Thyroid gland (tissue), 4 donors: ENCODE measurements at regions not wholly inside any gene's neighbourhood (a gene's known extent, or its start where the extent isn't known, plus 50 kb on each side); places are given as distances from the start of the nearest gene placed in this dataset.

Experiments
- DNase-seq, 2 donors: peaks; one replicate each; pipeline ENCODE4 v3.0.0-alpha.2; 2019
- H3K27ac ChIP-seq, 3 donors: fragments of 200-600 bp; sonication (generic); 1 replicate in 2 of 3; 2 replicates in 1 of 3; pipeline ENCODE4 v1.5.1; 2016 to 2019; ENCODE audit warnings: mild to moderate bottlenecking in 1 of 3, moderate library complexity in 1 of 3
- H3K27me3 ChIP-seq: fragments of 200-600 bp; sonication (generic); one replicate; pipeline ENCODE4 v1.5.1; 2019
- H3K36me3 ChIP-seq, 2 donors: fragments of 200-600 bp; sonication (generic); one replicate each; pipeline ENCODE4 v1.5.1; 2016 to 2019
- H3K4me1 ChIP-seq, 2 donors: fragments of 200-600 bp; sonication (generic); one replicate each; pipeline ENCODE4 v1.5.1; 2017 to 2019
- H3K4me3 ChIP-seq, 3 donors: fragments of 200-600 bp; sonication (generic); replicated peaks in 1 of 3; 1 replicate in 2 of 3; 2 replicates in 1 of 3; pipeline ENCODE4 v1.5.1; 2016; ENCODE audit warnings: mild to moderate bottlenecking in 1 of 3
- H3K9me3 ChIP-seq: fragments of 200-600 bp; sonication (generic); one replicate; pipeline ENCODE4 v1.5.1; 2017
- POLR2A ChIP-seq, 2 donors: fragments of 450-650 bp; IDR thresholded peaks; one replicate each; pipeline ENCODE4 v1.6.1; 2017; ENCODE audit warnings: antibody characterized with exemption in 2 of 2, mild to moderate bottlenecking in 2 of 2, moderate library complexity in 1 of 2
- WGBS, 2 donors: methylation state at CpG; one replicate each; pipeline ENCODE4 v1.1.5; 2017; 5-methylcytosine and 5-hydroxymethylcytosine counted together
- intact Hi-C: fragments of 100-400 bp; cut with DNase I; formaldehyde crosslinking; loops from one replicate; pipeline ENCODE4 v1.15.1; 2023
- TF ChIP-seq, protein P1 (sequence below), 6 experiments: fragments of 200-600 bp in 3 of 6; fragments of 450-650 bp in 3 of 6; sonication (generic) in 3 of 6; IDR thresholded peaks; one replicate each; pipeline ENCODE4 v1.5.1; 2016 to 2019; ENCODE audit warnings: antibody characterized with exemption in 6 of 6, mild to moderate bottlenecking in 2 of 6, inconsistent platforms in 1 of 6, moderate library complexity in 1 of 6

GRCh38 chr1:168439456-168440375, 104.1 kb downstream of the XCL2 start:
- TF ChIP-seq, protein P1, sequence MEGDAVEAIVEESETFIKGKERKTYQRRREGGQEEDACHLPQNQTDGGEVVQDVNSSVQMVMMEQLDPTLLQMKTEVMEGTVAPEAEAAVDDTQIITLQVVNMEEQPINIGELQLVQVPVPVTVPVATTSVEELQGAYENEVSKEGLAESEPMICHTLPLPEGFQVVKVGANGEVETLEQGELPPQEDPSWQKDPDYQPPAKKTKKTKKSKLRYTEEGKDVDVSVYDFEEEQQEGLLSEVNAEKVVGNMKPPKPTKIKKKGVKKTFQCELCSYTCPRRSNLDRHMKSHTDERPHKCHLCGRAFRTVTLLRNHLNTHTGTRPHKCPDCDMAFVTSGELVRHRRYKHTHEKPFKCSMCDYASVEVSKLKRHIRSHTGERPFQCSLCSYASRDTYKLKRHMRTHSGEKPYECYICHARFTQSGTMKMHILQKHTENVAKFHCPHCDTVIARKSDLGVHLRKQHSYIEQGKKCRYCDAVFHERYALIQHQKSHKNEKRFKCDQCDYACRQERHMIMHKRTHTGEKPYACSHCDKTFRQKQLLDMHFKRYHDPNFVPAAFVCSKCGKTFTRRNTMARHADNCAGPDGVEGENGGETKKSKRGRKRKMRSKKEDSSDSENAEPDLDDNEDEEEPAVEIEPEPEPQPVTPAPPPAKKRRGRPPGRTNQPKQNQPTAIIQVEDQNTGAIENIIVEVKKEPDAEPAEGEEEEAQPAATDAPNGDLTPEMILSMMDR (IDR thresholded peaks at IDR 0.05): peak in 4 of 6 experiments; percentile 37 to 53 (median 47)
- TF ChIP-seq POLR2A (IDR thresholded peaks at IDR 0.05): no peak
- Histone ChIP-seq H3K36me3 (no peaks in the 10 kb centered on the region), H3K4me1 (no peaks in the 10 kb centered on the region), H3K4me3 (no peak overlapping the region), H3K27me3 (no peaks in the 10 kb centered on the region), H3K27ac (no peak overlapping the region), H3K9me3 (no peaks in the 10 kb centered on the region)
- DNase-seq: peak; percentile 44 to 60
- intact Hi-C loops: no loop called here
- WGBS, 2 donors: 33 to 34% methylated on average over 20 of the region's 20 CpGs

- intact Hi-C loops: no loop called here
- no peaks in the 10 kb centered on the region for H3K4me1 ChIP-seq
- H3K27me3 ChIP-seq: no peaks in the 10 kb centered on the region
- no peak overlapping the region for H3K4me3 ChIP-seq
- H3K27ac ChIP-seq: no peak overlapping the region
- no peaks in the 10 kb centered on the region for H3K36me3 ChIP-seq
- 84 to 87% methylated on average over 3 of the region's 3 CpGs for WGBS, 2 donors
- no peak for DNase-seq
- no peak for TF ChIP-seq POLR2A (IDR thresholded peaks at IDR 0.05)
- TF ChIP-seq, protein P1 (IDR thresholded peaks at IDR 0.05): no peak
- no peaks in the 10 kb centered on the region for H3K9me3 ChIP-seq
Measured at GRCh38 chr1:168438626-168439025, 105.2 kb downstream of the XCL2 start.

DNA sequence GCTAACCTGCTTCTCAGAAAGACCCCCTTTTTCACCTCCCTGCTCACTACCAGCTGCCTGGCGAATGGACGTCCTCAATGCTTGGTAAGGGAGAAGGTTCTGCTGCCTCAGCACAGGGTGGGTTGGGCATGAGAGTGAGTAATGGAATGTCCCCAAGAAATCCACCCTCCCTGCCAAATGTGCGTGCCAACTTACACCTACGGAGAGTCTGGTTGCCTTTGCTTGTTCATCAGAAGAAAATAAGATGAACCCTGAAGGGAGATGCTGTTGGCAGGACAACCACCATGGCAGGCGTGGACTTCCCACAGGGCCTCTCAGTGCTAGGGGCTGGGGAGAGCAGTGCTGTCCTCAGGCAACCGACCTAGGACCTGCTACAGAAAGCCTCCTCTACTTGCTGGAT, 106.0 kb downstream of the XCL2 start:
- intact Hi-C loops: no loop called here
- Histone ChIP-seq H3K27ac (no peak overlapping the region), H3K9me3 (no peaks in the 10 kb centered on the region), H3K27me3 (no peaks in the 10 kb centered on the region), H3K4me1 (no peaks in the 10 kb centered on the region), H3K4me3 (no peak overlapping the region), H3K36me3 (no peaks in the 10 kb centered on the region)
- WGBS, 2 donors: 82 to 90% methylated on average over 6 of the region's 6 CpGs
- DNase-seq: no peak
- TF ChIP-seq POLR2A (IDR thresholded peaks at IDR 0.05): no peak
- TF ChIP-seq, protein P1 (IDR thresholded peaks at IDR 0.05): no peak

DNA sequence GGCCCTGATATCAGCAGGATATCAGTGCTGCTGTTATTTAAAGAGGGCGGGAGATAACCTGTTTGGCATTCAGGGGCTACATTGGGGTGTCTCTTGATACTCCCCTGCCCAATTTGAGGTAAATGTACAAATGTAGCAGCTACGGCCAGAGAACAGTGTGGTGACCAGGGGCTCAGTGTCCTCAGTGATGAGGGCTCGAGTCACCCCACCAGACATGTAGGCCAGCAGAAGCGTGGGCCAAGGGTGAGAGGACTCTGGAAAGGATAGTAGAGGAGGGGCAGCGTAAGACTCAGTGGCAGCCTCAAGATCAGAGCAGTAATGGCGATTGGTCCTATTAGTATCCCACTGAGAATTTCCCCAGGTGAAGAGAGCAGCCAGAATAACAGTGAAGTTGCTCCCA, 108.4 kb downstream of the XCL2 start:
- Histone ChIP-seq H3K36me3 (no peaks in the 10 kb centered on the region), H3K4me3 (no peak overlapping the region), H3K4me1 (no peaks in the 10 kb centered on the region), H3K27ac (no peak overlapping the region), H3K27me3 (no peaks in the 10 kb centered on the region), H3K9me3 (no peaks in the 10 kb centered on the region)
- DNase-seq: no peak
- intact Hi-C loops: no loop called here
- TF ChIP-seq, protein P1 (IDR thresholded peaks at IDR 0.05): no peak
- TF ChIP-seq POLR2A (IDR thresholded peaks at IDR 0.05): no peak
- 94 to 95% methylated on average over 6 of the region's 6 CpGs for WGBS, 2 donors

DNA sequence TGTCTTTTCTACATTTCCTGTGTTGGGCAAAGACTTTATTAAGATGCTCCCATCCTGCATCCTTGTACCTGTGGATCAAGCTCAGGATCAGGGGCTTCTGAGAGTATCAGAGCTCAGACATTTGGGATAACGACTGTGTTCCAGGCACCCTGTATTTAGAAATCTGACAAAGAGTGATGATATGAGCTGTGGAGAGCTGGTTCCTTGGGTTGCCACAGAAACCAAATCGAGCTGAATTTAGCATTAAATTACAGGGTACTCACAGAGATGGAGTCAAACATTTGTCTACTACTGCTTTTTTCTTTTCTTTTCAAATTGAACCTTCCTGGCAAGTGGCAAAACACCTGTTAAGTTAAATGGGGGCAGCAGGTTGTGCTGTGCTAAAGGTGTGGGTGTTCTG, 110.6 kb downstream of the XCL2 start:
- H3K4me3 ChIP-seq: no peak overlapping the region
- no peak for TF ChIP-seq POLR2A (IDR thresholded peaks at IDR 0.05)
- TF ChIP-seq, protein P1 (IDR thresholded peaks at IDR 0.05): no peak
- no peak for DNase-seq
- H3K9me3 ChIP-seq: no peaks in the 10 kb centered on the region
- no peaks in the 10 kb centered on the region for H3K27me3 ChIP-seq
- WGBS, 2 donors: 75 to 83% methylated on average over 2 of the region's 2 CpGs
- no peaks in the 10 kb centered on the region for H3K4me1 ChIP-seq
- no peak overlapping the region for H3K27ac ChIP-seq
- H3K36me3 ChIP-seq: no peaks in the 10 kb centered on the region
- intact Hi-C loops: no loop called here
